SK-N-SH (cell line): ENCODE measurements at regions not wholly inside any gene's neighbourhood (a gene's known extent, or its start where the extent isn't known, plus 50 kb on each side); places are given as distances from the start of the nearest gene placed in this dataset.

ENCODE experiments used
- CTCF ChIA-PET: fragments of 300-600, 350-600 bp; formaldehyde crosslinking; extraction: SDS; loops from one replicate; lab custom pipeline; 2021; lab: Yijun Ruan, JAX
- POLR2A ChIA-PET: fragments of 350-600 bp; sonication (Branson Sonifier 250); formaldehyde crosslinking; extraction: SDS; loops from one replicate; lab custom pipeline; 2020; ENCODE audit warnings: antibody characterized with exemption, inconsistent platforms; lab: Yijun Ruan, JAX
- DNase-seq: peaks from one replicate; pipeline ENCODE4 v3.0.0; 2012
- H2AFZ ChIP-seq: fragments of 200-600 bp; sonication (generic); 2 replicates; pipeline ENCODE4 v1.8.1; 2016; ENCODE audit warnings: antibody characterized with exemption, mild to moderate bottlenecking, low read depth
- H3F3A ChIP-seq: fragments of 200-600 bp; sonication (generic); replicated peaks from 2 replicates; pipeline ENCODE3; 2016; ENCODE audit warnings: antibody characterized with exemption, mild to moderate bottlenecking; ENCODE audit not compliant: insufficient read depth
- H3K27ac ChIP-seq, 2 experiments: fragments of 200-500 bp in 1 of 2; fragments of 200-600 bp in 1 of 2; sonication (Bioruptor generic) in 1 of 2; sonication (generic), shearing (Covaris generic) in 1 of 2; 2 replicates each; pipeline versions ENCODE4 v1.5.1 to v1.6.1; 2014 to 2016; ENCODE audit warnings: low read depth in 2 of 2, inconsistent platforms in 1 of 2, low read length in 1 of 2, mild to moderate bottlenecking in 1 of 2, mixed read lengths in 1 of 2
- H3K27me3 ChIP-seq: fragments of 200-600 bp; sonication (generic), shearing (Covaris generic); 2 replicates; pipeline ENCODE4 v1.6.1; 2016; ENCODE audit warnings: mixed run types; ENCODE audit not compliant: insufficient read depth
- H3K36me3 ChIP-seq, 2 experiments: fragments of 200-500 bp in 1 of 2; fragments of 200-600 bp in 1 of 2; sonication (Bioruptor generic) in 1 of 2; sonication (generic) in 1 of 2; replicated peaks in 1 of 2; 2 replicates each; pipeline versions ENCODE3 to v1.5.1; 2014 to 2016; ENCODE audit warnings: low read length in 1 of 2, mild to moderate bottlenecking in 1 of 2; ENCODE audit not compliant: insufficient read depth in 2 of 2, control insufficient read depth in 1 of 2
- H3K4me1 ChIP-seq, 2 experiments: fragments of 200-500 bp in 1 of 2; fragments of 200-600 bp in 1 of 2; sonication (Bioruptor generic) in 1 of 2; sonication (generic), shearing (Covaris generic) in 1 of 2; 2 replicates each; pipeline versions ENCODE4 v1.5.1 to v1.6.1; 2014 to 2016; ENCODE audit warnings: low read depth in 1 of 2, low read length in 1 of 2, mixed run types in 1 of 2; ENCODE audit not compliant: insufficient read depth in 2 of 2, control insufficient read depth in 1 of 2
- H3K4me2 ChIP-seq: fragments of 200-600 bp; sonication (generic), shearing (Covaris generic); 2 replicates; pipeline ENCODE4 v1.6.1; 2017; ENCODE audit warnings: mixed run types
- H3K4me3 ChIP-seq, 2 experiments: fragments of 200-500 bp in 1 of 2; fragments of 200-600 bp in 1 of 2; sonication (Bioruptor generic) in 1 of 2; sonication (generic), shearing (Covaris generic) in 1 of 2; 2 replicates each; pipeline versions ENCODE4 v1.5.1 to v1.8.1; 2014 to 2016; ENCODE audit warnings: low read depth in 2 of 2, inconsistent platforms in 1 of 2, low read length in 1 of 2, mild to moderate bottlenecking in 1 of 2, mixed read lengths in 1 of 2, moderate library complexity in 1 of 2
- H3K79me2 ChIP-seq: fragments of 200-600 bp; sonication (generic); 2 replicates; pipeline ENCODE4 v1.8.1; 2017; ENCODE audit warnings: mild to moderate bottlenecking; ENCODE audit not compliant: insufficient read depth
- H3K9ac ChIP-seq: fragments of 200-600 bp; sonication (generic); 2 replicates; pipeline ENCODE4 v1.6.1; 2017; ENCODE audit warnings: mixed run types
- H3K9me2 ChIP-seq: fragments of 200-600 bp; sonication (generic); 2 replicates; pipeline ENCODE4 v1.6.1; 2017; ENCODE audit warnings: mixed run types
- H3K9me3 ChIP-seq: fragments of 200-600 bp; sonication (generic); 2 replicates; pipeline ENCODE4 v1.6.1; 2017; ENCODE audit warnings: mixed run types, mild to moderate bottlenecking, moderate library complexity
- H4K20me1 ChIP-seq: fragments of 200-600 bp; sonication (generic); 2 replicates; pipeline ENCODE4 v1.6.1; 2017; ENCODE audit warnings: mild to moderate bottlenecking, mixed run types; ENCODE audit not compliant: insufficient read depth
- CTCF ChIP-seq: fragments of 200-600 bp; sonication (generic); IDR thresholded peaks from 2 replicates; pipeline ENCODE4 v1.6.1; 2017; ENCODE audit warnings: antibody characterized with exemption, mild to moderate bottlenecking, moderate library complexity
- ELF1 ChIP-seq: IDR thresholded peaks from 2 replicates; pipeline ENCODE4 v1.4.0; 2012
- EZH2phosphoT487 ChIP-seq: fragments of 200-600 bp; sonication (generic); IDR thresholded peaks from 2 replicates; pipeline ENCODE4 v1.6.1; 2017; ENCODE audit warnings: low read depth, mixed run types, mild to moderate bottlenecking, antibody characterized with exemption, moderate library complexity, borderline replicate concordance
- FOXM1 ChIP-seq: IDR thresholded peaks from 2 replicates; pipeline ENCODE4 v1.4.0; 2012; ENCODE audit warnings: low read depth, mild to moderate bottlenecking
- GATA2 ChIP-seq: sonication (generic); formaldehyde crosslinking; IDR thresholded peaks from 2 replicates; pipeline ENCODE4 v1.5.0; 2020; ENCODE audit warnings: mild to moderate bottlenecking, missing genetic modification reagents
- IRF3 ChIP-seq: fragments of 150-350 bp; IDR thresholded peaks from 2 replicates; pipeline ENCODE4 v1.6.1; 2016; ENCODE audit warnings: mild to moderate bottlenecking, low read depth, low read length
- MAX ChIP-seq: IDR thresholded peaks from 2 replicates; pipeline ENCODE4 v1.4.0; 2012; ENCODE audit warnings: low read depth
- MEF2A ChIP-seq: IDR thresholded peaks from 2 replicates; pipeline ENCODE4 v1.4.0; 2012; ENCODE audit warnings: low read depth, borderline replicate concordance
- NFIC ChIP-seq: IDR thresholded peaks from 2 replicates; pipeline ENCODE4 v1.4.0; 2012; ENCODE audit warnings: borderline replicate concordance
- RAD21 ChIP-seq: IDR thresholded peaks from 2 replicates; pipeline ENCODE4 v1.6.1; 2012; ENCODE audit warnings: mild to moderate bottlenecking, low read length
- RCOR1 ChIP-seq: fragments of 150-350 bp; IDR thresholded peaks from 2 replicates; pipeline ENCODE4 v1.6.1; 2017; ENCODE audit warnings: antibody characterized with exemption, low read length
- SIN3A ChIP-seq: IDR thresholded peaks from 2 replicates; pipeline ENCODE4 v1.6.1; 2012; ENCODE audit warnings: low read depth, mild to moderate bottlenecking, low read length, moderate library complexity, borderline replicate concordance
- TAF1 ChIP-seq: IDR thresholded peaks from 2 replicates; pipeline ENCODE4 v1.6.1; 2012; ENCODE audit warnings: low read depth, mild to moderate bottlenecking, low read length, moderate library complexity, borderline replicate concordance
- TEAD4 ChIP-seq: IDR thresholded peaks from 2 replicates; pipeline ENCODE4 v1.4.0; 2012; ENCODE audit warnings: mild to moderate bottlenecking, borderline replicate concordance; ENCODE audit not compliant: insufficient read depth
- USF2 ChIP-seq: fragments of 150-350 bp; IDR thresholded peaks from 2 replicates; pipeline ENCODE4 v1.6.1; 2017; ENCODE audit warnings: antibody characterized with exemption, low read length, low read depth, borderline replicate concordance
- YY1 ChIP-seq: IDR thresholded peaks from 2 replicates; pipeline ENCODE4 v1.4.0; 2012; ENCODE audit warnings: low read depth, mild to moderate bottlenecking
- WGBS: methylation state at CpG from one replicate; pipeline ENCODE4 v1.1.6; 2017; ENCODE audit warnings: low lambda C conversion rate; 5-methylcytosine and 5-hydroxymethylcytosine counted together

- WGBS: 5% methylated on average over 2 of the region's 2 CpGs
- POLR2A ChIA-PET: no interaction called here
- CTCF ChIA-PET: no interaction called here
These were observed 1817.4 kb upstream of the FLRT2 start for GRCh38 chr14:83712418-83713129.

GRCh38 chr14:83713732-83714131, 1816.2 kb upstream of the FLRT2 start:
- Histone ChIP-seq H3F3A (no peaks in the 10 kb centered on the region), H3K4me1 (no peaks in the 10 kb centered on the region), H2AFZ (no peak overlapping the region), H3K27ac (no peak overlapping the region), H3K4me3 (no peak overlapping the region), H3K9me3 (no peaks in the 10 kb centered on the region), H3K9me2 (no peaks in the 10 kb centered on the region), H3K36me3 (no peaks in the 10 kb centered on the region), H4K20me1 (no peaks in the 10 kb centered on the region), H3K79me2 (no peaks in the 10 kb centered on the region), H3K4me2 (no peak overlapping the region), H3K27me3 (no peaks in the 10 kb centered on the region), H3K9ac (no peak overlapping the region)
- ChIA-PET POLR2A (no interaction called here), CTCF (no interaction called here)
- 0% methylated on average over 2 of the region's 2 CpGs for WGBS
- no peak for DNase-seq
- TF ChIP-seq YY1 (no peak), MEF2A (no peak), TEAD4 (no peak), IRF3 (no peak), EZH2phosphoT487 (no peak), RAD21 (no peak), USF2 (no peak), GATA2 (CRISPR knock-in tag) (no peak), NFIC (no peak), RCOR1 (no peak), FOXM1 (no peak), MAX (no peak), SIN3A (no peak)

More at GRCh38 chr14:83712418-83713129, 1817.4 kb upstream of the FLRT2 start:
- no peak overlapping the region for H3K9ac ChIP-seq
- no peaks in the 10 kb centered on the region for H3K4me1 ChIP-seq
- no peak overlapping the region for H3K4me3 ChIP-seq
- no peaks in the 10 kb centered on the region for H4K20me1 ChIP-seq
- H2AFZ ChIP-seq: no peak overlapping the region
- TF ChIP-seq RCOR1: no peak
- no peak for TF ChIP-seq CTCF
- TF ChIP-seq TAF1: no peak
- no peak for TF ChIP-seq FOXM1
- no peak for TF ChIP-seq MEF2A
- no peak for TF ChIP-seq YY1
- TF ChIP-seq ELF1: no peak
- H3K4me2 ChIP-seq: no peak overlapping the region
- H3K9me2 ChIP-seq: no peaks in the 10 kb centered on the region
- H3K27me3 ChIP-seq: no peaks in the 10 kb centered on the region
- no peaks in the 10 kb centered on the region for H3K79me2 ChIP-seq
- H3K9me3 ChIP-seq: no peaks in the 10 kb centered on the region
- no peak for DNase-seq
- H3F3A ChIP-seq: no peaks in the 10 kb centered on the region
- no peak overlapping the region for H3K27ac ChIP-seq
- H3K36me3 ChIP-seq: no peaks in the 10 kb centered on the region
